NCI-H1694 treated with DMSO at 0.1 percent for 48 hours (cell line): ENCODE measurements at regions not wholly inside any gene's neighbourhood (a gene's known extent, or its start where the extent isn't known, plus 50 kb on each side); places are given as distances from the start of the nearest gene placed in this dataset.
"Not testable (repeated sequence)": the region's sequence is repeated elsewhere in the genome, so short reads cannot be mapped to it uniquely, and the experiment has no call there.

Experiments
- DNase-seq: peaks from one replicate; lab custom pipeline; 2025; lab: John Stamatoyannopoulos, UW

DNA sequence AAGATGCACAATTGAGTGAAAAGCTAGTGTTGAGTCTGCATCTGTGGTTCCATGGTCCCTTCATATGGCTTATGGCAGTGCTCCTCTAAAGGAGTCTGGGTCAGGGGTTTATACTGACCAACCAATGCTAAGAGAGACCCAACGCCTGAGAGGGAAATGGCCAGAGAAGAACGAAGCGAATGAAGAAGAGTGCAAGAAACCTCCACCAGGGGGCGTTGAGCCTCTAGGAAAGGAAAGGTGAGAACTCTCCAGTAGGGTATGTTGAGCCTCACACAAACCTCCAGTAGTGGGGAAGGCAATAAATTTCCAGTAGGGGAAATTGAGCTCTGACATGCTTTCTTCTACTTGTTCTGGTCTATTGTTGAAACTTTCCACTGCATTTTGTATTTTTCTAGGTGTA lies 470.6 kb downstream of the PRDM9 start:
- no peak for DNase-seq

DNA sequence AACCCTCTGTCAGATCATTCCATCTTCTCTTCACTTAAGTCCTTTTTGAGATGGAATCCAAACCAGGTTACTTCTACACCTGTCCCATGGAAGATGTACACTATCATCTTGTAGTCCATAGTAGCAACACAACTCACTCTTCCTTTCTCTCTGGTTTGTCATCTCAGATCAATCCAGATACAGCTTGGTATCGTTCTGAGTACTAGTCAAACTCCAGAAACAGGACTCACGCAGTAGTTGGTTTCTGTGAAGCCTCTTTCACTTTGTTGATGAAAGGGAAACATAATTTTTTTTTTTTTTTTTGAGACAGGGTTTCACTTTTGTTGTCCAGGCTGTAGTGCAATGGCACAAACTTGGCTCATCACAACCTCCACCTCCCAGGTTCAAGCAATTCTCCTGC lies 484.0 kb downstream of the PRDM9 start:
- no peak for DNase-seq

DNA sequence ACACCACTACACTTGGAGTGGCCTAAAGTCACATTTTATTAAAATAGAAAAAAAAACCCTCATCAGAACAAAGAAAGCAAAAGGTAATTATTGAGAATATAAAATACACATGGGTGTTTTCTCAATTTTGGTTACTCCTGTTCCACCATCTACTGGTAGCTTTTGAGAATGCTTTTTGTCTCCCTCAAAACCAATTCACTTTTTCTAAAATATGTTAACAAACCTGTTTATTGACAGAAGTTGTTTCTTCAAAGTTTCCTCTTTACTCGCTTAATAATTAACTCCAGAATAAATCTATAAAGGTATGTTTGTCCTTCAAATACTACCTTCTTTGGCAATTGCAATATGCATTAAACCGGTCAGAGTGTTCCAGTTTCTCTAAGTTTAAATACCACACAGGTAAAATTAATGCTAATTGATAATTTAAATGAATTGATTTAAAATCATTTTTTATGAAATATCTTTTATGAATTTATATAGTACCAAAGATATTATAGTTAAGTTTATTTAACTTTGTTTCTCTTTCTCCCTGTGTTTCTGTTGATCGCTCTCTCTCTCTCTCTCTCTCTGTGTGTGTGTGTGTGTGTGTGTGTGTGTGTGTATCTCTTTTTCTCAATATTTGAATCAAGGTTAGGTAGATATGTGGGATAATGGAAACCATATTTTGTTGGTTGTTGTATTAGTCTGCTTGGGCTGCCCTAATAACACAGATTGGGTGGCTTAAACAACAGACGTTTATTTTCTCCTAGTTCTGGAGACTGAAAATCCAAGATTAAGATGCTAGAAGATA lies 487.4 kb downstream of the PRDM9 start:
- DNase-seq, result peak; percentile 72

- DNase-seq, result no peak
Measured at GRCh38 chr5:23996525-23996924, 489.1 kb downstream of the PRDM9 start.

GRCh38 chr5:24005384-24005783 lies 498.0 kb downstream of the PRDM9 start:
- peak; percentile 49 for DNase-seq

DNA sequence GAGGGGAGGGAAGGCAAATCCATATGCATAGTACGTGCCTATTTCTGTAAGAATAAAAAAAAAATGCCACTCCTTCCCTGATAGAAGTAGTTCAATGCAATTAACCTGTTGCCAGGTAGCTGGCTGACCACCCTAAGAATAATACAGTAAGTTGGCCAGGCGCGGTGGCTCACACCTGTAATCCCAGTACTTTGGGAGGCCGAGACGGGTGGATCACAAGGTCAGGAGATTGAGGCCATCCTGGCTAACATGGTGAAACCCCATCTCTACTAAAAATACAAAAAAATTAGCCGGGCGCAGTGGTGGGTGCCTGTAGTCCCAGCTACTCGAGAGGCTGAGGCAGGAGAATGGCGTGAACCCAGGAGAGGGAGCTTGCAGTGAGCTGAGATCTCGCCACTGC lies 510.3 kb downstream of the PRDM9 start:
- not testable (repeated sequence) for DNase-seq

DNA sequence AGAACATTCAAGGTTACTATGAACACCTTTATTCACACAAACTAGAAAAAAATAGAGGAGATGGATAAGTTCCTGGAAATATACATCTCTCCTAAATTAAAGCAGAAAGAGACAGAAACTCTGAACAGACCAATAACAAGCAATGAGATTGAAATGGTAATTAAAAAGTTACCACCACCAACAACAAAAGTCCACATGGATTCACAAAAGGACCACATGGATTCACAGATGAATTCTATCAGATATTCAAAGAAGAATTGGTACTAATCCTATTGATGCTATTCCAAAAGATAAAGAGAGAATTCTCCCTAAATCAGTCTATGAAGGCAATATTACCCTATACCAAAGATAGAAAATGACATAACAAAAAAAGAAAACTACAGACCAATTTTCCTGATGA lies 518.9 kb downstream of the PRDM9 start:
- DNase-seq, result no peak

- DNase-seq, result no peak
Measured at GRCh38 chr5:24042688-24043087, 535.3 kb downstream of the PRDM9 start.

DNA sequence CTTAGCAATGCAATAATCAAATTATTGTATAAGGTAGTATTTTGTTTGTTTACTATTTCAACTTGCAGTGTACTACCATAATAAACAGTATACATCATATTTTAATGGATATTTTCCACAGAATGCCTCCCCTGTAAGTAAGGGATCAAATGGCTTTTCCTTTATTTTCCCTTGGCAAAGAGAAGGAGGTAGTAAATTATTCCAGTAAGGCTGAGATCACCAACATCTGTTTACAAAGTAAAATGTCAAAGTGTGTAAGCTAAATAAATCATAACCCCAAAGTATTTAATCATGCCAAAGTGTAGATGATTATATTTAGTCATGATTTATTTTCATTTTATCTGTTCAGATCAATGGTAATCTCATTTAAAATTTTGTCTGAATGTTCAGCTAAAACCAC lies 537.6 kb downstream of the PRDM9 start:
- no peak for DNase-seq

GRCh38 chr5:24053737-24054136 lies 546.3 kb downstream of the PRDM9 start:
- no peak for DNase-seq

DNA sequence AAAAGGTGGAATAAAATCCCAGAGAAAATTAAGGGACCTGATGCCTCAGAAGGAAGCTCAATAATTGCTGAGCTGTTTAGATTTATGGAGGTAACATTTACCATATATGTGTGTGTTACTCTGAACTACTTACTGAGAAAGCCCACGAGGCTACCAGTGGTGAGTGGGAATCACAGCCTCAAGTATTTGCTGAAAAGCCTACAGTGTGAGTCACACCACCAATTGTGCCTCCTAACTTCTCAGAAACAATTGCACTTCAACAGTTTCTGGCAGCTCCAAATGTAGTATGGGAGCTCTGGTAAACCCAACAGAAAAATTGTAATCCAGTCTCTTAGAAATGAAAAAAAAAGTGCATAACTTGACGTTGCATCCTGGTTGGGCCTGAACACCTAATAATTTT lies 551.6 kb downstream of the PRDM9 start:
- DNase-seq, result no peak

DNA sequence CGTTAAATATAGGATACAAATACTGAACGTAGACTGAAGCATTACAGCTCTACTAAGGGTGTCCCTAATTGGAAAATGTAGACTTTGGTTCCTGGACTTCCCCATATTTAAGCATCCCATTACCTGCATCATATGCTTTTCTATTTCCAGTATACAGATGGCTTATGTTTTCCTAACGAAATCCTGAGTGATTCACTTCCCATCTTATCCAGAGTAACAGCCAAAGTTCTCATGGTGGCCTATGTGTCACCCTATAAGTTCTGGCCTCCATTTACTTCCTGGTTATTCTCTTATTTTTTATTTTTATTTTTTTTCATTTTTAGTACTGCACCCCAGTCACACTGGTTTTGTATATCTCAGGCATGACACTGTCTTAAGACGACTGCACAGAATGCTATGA lies 552.3 kb downstream of the PRDM9 start:
- no peak for DNase-seq

DNA sequence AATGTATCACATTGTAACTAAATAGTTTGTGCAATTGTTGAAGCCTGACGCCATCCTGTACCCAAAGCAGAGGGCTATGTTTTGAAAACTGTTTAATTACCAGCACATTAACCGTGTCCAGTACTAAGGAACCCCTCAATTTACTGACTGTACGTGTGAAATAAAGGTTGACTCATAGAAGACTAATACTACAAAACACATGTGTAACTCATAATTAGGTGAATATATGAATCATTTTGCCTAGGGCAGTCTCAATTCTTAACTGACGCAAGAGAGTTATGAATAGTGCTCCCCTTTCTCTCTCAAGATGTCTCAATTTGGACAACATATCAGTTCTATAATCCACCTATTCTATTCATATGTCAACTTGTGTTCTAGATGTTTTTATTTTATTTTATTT lies 558.4 kb downstream of the PRDM9 start:
- DNase-seq, result no peak

GRCh38 chr5:24067208-24067607 lies 559.8 kb downstream of the PRDM9 start:
- DNase-seq, result no peak

DNA sequence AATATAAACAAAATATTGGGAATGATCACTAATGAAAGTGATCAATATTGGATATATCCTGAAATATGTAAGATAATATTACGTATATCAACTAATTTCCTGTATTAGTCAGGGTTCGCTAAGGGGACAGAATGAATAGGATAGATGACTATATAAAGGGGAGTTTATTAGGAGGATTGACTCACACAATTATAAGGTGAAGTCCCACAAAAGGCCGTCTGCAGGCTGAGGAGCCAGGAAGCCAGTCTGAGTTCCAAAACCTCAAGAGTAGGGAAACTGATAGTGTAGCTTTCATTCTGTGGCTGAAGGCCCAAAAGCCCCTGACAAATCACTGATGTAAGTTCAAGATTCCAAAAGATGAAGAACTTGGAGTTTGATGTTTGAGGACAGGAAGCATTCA lies 561.1 kb downstream of the PRDM9 start:
- DNase-seq, result no peak

DNA sequence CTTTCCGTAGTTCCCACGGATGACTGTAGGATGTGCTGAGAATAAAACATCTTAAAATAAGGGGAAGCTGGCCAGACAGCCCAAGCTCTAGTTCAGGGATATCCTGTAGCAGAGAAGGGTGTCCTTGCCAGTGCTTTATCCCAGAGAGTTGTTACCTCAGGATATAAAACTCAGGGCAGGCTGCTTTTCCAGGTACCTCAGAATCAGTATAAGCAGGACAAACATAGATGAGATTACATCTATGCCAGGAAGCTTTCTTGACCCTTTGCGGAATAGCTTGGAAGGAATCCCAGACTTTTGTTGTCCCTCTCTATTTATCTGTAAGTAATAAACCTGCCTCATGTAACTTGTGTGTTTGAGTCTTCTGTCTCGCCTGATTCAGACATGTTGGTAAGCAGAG lies 565.7 kb downstream of the PRDM9 start:
- no peak for DNase-seq

DNA sequence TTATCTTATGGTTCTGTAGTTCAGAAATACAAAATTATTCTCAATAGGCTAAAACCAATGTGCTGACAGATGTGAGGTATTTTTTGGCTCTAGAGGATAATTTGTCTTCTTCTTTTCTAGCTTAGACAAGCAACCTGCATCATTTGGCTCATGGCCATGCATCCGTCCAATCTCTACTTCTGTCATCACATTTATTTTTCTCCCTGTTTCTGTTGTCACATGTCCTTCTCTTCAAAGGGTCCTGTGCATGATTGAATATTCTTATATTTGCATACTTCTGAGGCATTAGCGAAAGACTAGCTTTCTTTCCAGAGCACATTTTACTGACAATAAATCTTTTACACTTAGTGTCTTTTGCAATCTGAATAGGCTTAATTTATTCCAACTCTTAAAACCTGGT lies 564.7 kb downstream of the CDH10 start:
- DNase-seq, result peak; percentile 99

DNA sequence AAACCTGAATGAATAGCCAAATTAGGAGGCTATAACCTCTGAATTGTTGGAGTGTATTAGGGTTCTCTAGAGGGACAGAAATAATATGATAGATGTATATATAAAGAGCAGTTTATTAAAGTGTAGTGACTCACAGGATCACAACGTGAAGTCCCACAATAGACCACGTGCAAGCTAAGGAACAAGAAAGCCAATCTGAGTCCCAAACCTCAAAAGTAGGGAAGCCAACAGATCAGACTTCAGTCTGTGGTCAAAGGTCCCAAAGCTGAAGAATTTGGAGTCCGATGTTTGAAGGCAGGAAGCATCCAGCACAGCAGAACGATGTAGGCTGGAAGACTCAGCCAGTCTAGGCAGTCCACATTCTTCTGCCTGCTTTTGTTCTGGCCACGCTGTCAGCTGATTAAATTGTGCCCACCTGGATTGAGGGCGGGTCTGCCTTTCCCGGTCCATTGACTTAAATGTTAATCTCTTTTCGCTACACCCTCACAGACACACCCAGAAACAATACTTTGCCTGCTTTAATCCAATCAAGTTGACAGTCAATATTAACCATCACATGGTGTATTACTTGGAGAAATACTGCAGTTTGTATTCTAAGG lies 550.6 kb downstream of the CDH10 start:
- no peak for DNase-seq

DNA sequence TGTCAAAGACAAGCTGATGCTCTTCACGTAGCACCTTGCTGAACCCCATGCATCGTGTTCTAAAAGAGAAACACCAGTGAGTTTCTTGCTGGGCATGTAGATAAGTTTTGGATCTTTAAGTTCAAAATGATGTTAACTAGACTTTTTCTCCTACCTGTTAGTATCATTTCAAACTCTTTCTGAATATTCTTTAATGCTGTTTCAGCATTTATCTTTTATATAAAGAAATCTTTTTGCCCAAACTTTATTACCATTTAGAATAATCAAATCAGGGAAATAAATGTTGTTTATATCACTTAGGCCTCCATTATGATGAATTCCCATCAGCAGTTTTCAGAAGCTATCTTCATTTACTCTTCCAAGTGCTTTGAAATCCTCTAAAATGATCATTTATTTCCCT lies 542.8 kb downstream of the CDH10 start:
- DNase-seq, result no peak

GRCh38 chr5:24103451-24104023 lies 541.2 kb downstream of the CDH10 start:
- no peak for DNase-seq

GRCh38 chr5:24110004-24110615 lies 534.7 kb downstream of the CDH10 start:
- DNase-seq, result peak; percentile 84

GRCh38 chr5:24112420-24112819 lies 532.4 kb downstream of the CDH10 start:
- DNase-seq, result no peak

- DNase-seq, result no peak
Measured at GRCh38 chr5:24118351-24118750, 526.4 kb downstream of the CDH10 start.
